ENCODE measurements at regions not wholly inside any gene's neighbourhood (a gene's known extent, or its start where the extent isn't known, plus 50 kb on each side); places are given as distances from the start of the nearest gene placed in this dataset.
"Not testable (repeated sequence)": the region's sequence is repeated elsewhere in the genome, so short reads cannot be mapped to it uniquely, and the experiment has no call there.

DNA sequence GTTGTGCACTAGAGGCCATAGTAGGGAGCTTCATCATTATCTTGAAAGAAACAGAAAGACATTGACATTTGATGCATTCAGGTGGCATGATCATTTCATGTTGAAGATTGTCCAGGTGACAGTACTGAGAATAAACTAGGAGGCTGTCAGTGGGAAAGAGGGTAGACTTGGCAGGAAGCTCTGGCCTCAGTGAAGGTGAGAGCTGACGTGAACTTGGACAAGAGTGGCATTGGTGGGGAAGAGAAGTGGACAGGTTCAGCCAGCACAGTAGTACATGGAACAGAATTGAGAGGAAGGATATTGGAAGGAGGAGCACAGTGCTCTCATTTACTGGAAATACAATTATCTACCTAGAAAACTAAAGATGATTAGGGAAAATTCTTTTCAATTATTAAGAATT lies 245.2 kb downstream of the CYRIA start:
- Histone ChIP-seq H3K27ac (no peak overlapping the region), H3K36me3 (no peaks in the 10 kb centered on the region), H3K9me3 (no peaks in the 10 kb centered on the region), H3K4me3 (no peak overlapping the region), H3K4me1 (no peaks in the 10 kb centered on the region), H3K27me3 (no peaks in the 10 kb centered on the region)
- no peak for DNase-seq (ENCODE audit: extremely low spot score in 2 of 2)
- TF ChIP-seq POLR2A (IDR thresholded peaks at IDR 0.05) (no peak), POLR2AphosphoS5 (IDR thresholded peaks at IDR 0.05; ENCODE audit: insufficient read depth in 1 of 2, low read depth in 1 of 2) (no peak)
- TF ChIP-seq, protein P1, sequence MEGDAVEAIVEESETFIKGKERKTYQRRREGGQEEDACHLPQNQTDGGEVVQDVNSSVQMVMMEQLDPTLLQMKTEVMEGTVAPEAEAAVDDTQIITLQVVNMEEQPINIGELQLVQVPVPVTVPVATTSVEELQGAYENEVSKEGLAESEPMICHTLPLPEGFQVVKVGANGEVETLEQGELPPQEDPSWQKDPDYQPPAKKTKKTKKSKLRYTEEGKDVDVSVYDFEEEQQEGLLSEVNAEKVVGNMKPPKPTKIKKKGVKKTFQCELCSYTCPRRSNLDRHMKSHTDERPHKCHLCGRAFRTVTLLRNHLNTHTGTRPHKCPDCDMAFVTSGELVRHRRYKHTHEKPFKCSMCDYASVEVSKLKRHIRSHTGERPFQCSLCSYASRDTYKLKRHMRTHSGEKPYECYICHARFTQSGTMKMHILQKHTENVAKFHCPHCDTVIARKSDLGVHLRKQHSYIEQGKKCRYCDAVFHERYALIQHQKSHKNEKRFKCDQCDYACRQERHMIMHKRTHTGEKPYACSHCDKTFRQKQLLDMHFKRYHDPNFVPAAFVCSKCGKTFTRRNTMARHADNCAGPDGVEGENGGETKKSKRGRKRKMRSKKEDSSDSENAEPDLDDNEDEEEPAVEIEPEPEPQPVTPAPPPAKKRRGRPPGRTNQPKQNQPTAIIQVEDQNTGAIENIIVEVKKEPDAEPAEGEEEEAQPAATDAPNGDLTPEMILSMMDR (IDR thresholded peaks at IDR 0.05) = no peak
- intact Hi-C loops (cut with DNase I) = no loop called here

DNA sequence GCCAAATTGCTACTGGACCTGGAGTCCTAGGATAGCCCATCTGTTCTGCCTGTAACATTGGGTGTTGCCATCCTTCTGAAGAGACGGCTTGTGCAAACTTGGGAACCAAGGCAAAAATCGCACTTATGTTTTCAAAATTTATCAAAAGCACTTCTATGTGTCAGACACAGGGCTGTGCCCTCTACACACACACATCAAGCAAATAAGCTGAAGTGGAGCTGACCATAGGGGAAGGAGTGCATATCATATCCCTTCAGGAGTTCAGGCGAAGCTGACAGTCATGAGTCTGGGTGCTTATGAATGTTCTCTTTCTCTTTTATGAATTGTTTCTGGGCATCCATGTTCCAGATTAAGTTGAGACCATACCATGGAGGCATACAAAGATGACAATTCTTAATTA lies 247.9 kb downstream of the CYRIA start:
- intact Hi-C loops (cut with DNase I) = no loop called here
- Histone ChIP-seq H3K27me3 (no peaks in the 10 kb centered on the region), H3K9me3 (no peaks in the 10 kb centered on the region), H3K27ac (no peak overlapping the region), H3K4me3 (no peak overlapping the region), H3K4me1 (no peaks in the 10 kb centered on the region), H3K36me3 (no peaks in the 10 kb centered on the region)
- TF ChIP-seq POLR2A (IDR thresholded peaks at IDR 0.05) (no peak), POLR2AphosphoS5 (IDR thresholded peaks at IDR 0.05; ENCODE audit: insufficient read depth in 1 of 2, low read depth in 1 of 2) (no peak)
- TF ChIP-seq, protein P1 (IDR thresholded peaks at IDR 0.05) = no peak
- no peak for DNase-seq (ENCODE audit: extremely low spot score in 2 of 2)

DNA sequence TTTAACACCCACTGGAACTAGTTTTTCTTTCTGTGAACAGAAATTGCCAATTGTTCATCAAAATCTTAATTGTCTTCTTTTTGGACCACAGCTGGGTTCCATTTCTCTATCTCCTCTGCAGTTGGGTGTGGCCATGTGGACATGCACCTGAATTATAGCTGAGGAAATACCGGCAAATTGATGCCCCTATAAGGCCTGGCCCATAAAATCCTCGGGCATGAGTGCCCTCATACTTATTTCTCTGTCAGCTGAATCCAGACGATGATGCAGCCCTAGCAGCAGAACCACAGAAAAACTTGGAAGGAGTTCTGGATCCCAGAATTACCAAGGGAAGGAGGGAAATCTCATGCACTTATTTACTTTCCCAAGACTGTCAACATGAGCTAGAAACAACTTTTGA lies 249.0 kb downstream of the CYRIA start:
- Histone ChIP-seq H3K27me3 (no peaks in the 10 kb centered on the region), H3K4me3 (no peak overlapping the region), H3K9me3 (no peaks in the 10 kb centered on the region), H3K27ac (no peak overlapping the region), H3K4me1 (no peaks in the 10 kb centered on the region), H3K36me3 (no peaks in the 10 kb centered on the region)
- intact Hi-C loops (cut with DNase I) = no loop called here
- no peak for TF ChIP-seq POLR2AphosphoS5 (IDR thresholded peaks at IDR 0.05; ENCODE audit: insufficient read depth in 1 of 2, low read depth in 1 of 2)
- TF ChIP-seq, protein P1 (IDR thresholded peaks at IDR 0.05) = no peak
- TF ChIP-seq POLR2A (IDR thresholded peaks at IDR 0.05) = no peak
- DNase-seq (ENCODE audit: extremely low spot score in 2 of 2) = no peak

DNA sequence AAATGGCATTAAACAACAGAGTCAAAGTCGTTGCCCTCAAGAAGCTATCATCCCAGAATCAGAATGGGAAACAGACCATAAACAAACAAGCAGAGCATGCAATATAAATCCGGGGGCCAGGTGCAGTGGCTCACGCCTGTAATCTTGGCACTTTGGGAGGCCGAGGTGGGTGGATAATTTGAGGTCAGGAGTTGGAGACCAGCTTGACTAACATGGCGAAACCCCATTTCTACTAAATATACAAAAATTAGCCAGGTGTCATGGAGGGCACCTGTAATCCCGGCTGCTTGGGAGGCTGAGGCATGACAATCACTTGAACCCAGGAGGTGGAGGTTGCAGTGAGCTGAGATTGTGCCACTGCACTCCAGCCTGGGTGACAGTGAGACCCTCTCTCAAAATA lies 249.8 kb downstream of the CYRIA start:
- intact Hi-C loops (cut with DNase I); DNase-seq (ENCODE audit: extremely low spot score in 2 of 2): not testable (repeated sequence)

DNA sequence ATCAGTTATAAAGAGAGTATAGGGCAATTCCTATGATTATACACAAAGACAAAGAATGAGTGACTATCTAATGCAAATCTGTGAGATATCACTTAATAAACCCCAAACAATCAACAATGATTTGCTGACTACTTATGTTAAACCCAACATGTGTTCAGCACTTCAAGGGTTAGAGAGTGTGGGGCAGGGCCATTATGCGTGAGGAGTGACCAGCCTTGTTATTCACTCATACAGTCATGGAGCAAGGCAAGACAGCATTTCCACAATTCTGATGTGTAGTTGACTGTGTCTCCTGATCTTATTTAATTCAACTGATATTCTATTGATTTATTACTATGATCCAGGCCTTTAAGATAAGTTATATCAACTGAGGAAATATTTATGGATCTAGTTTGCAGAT lies 251.7 kb downstream of the CYRIA start:
- Histone ChIP-seq H3K4me1 (no peaks in the 10 kb centered on the region), H3K9me3 (no peaks in the 10 kb centered on the region), H3K36me3 (no peaks in the 10 kb centered on the region), H3K4me3 (no peak overlapping the region), H3K27me3 (no peaks in the 10 kb centered on the region), H3K27ac (no peak overlapping the region)
- TF ChIP-seq POLR2AphosphoS5 (IDR thresholded peaks at IDR 0.05; ENCODE audit: insufficient read depth in 1 of 2, low read depth in 1 of 2) (no peak), POLR2A (IDR thresholded peaks at IDR 0.05) (no peak)
- TF ChIP-seq, protein P1 (IDR thresholded peaks at IDR 0.05) = no peak
- no peak for DNase-seq (ENCODE audit: extremely low spot score in 2 of 2)
- intact Hi-C loops (cut with DNase I) = no loop called here

More for the DNA sequence above, 249.8 kb downstream of the CYRIA start:
- not testable (repeated sequence) for H3K4me1 ChIP-seq, H3K27me3 ChIP-seq, H3K36me3 ChIP-seq, H3K9me3 ChIP-seq, H3K4me3 ChIP-seq, H3K27ac ChIP-seq

DNA sequence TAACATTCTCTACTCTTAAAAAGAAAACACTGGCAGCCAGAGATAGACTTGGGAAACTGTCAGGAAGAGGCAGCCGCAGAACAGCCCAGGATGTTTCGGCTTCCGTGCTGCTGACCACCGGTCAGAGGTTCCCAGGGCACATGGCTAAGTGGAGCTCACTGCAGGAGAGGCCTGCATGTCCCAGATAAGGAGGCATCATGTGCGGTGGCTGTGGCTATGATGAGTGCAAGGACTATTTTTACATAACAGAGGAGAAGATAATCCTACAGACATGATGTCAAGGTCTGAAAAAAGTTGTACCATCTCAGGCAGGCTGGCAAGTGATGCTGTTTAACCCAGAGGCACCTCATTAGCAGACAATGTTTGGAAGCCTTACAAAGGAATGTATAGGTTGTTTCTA lies 252.3 kb downstream of the CYRIA start:
- DNase-seq (ENCODE audit: extremely low spot score in 2 of 2) = no peak
- Histone ChIP-seq H3K36me3 (no peaks in the 10 kb centered on the region), H3K27me3 (no peaks in the 10 kb centered on the region), H3K4me1 (no peaks in the 10 kb centered on the region), H3K4me3 (no peak overlapping the region), H3K27ac (no peak overlapping the region), H3K9me3 (no peaks in the 10 kb centered on the region)
- TF ChIP-seq POLR2AphosphoS5 (IDR thresholded peaks at IDR 0.05; ENCODE audit: insufficient read depth in 1 of 2, low read depth in 1 of 2) (no peak), POLR2A (IDR thresholded peaks at IDR 0.05) (no peak)
- TF ChIP-seq, protein P1 (IDR thresholded peaks at IDR 0.05) = no peak
- intact Hi-C loops (cut with DNase I) = no loop called here
